H9 (cell line): ENCODE measurements at regions not wholly inside any gene's neighbourhood (a gene's known extent, or its start where the extent isn't known, plus 50 kb on each side); places are given as distances from the start of the nearest gene placed in this dataset.

ENCODE experiments used
- DNase-seq: peaks from one replicate; pipeline ENCODE4 v3.0.0-alpha.2; 2017
- H2AFZ ChIP-seq: one replicate; pipeline ENCODE4 v1.6.1; 2013; ENCODE audit warnings: mild to moderate bottlenecking, low read length, control low read depth, moderate library complexity
- H2AK5ac ChIP-seq: 2 replicates; pipeline ENCODE4 v1.6.1; 2013; ENCODE audit warnings: low read length, control low read depth, mixed read lengths; ENCODE audit not compliant: insufficient read length
- H2BK120ac ChIP-seq: one replicate; pipeline ENCODE4 v1.6.1; 2013; ENCODE audit warnings: low read depth, mild to moderate bottlenecking, low read length, control low read depth, inconsistent platforms; ENCODE audit not compliant: poor library complexity, severe bottlenecking
- H2BK12ac ChIP-seq: 2 replicates; pipeline ENCODE4 v1.6.1; 2013; ENCODE audit warnings: low read length, control low read depth, mixed read lengths, low read depth; ENCODE audit not compliant: insufficient read length
- H2BK15ac ChIP-seq: 2 replicates; pipeline ENCODE4 v1.6.1; 2013; ENCODE audit warnings: low read depth, low read length, control low read depth
- H2BK20ac ChIP-seq: one replicate; pipeline ENCODE4 v1.6.1; 2013; ENCODE audit warnings: low read depth, mild to moderate bottlenecking, low read length, control low read depth, inconsistent platforms; ENCODE audit not compliant: poor library complexity, severe bottlenecking
- H2BK5ac ChIP-seq: 2 replicates; pipeline ENCODE4 v1.6.1; 2013; ENCODE audit warnings: low read length, control low read depth, mixed read lengths; ENCODE audit not compliant: insufficient read length
- H3K14ac ChIP-seq: 2 replicates; pipeline ENCODE4 v1.6.1; 2013; ENCODE audit warnings: low read length, control low read depth; ENCODE audit not compliant: insufficient read depth
- H3K18ac ChIP-seq: 2 replicates; pipeline ENCODE4 v1.6.1; 2013; ENCODE audit warnings: low read depth, mild to moderate bottlenecking, mixed read lengths, low read length, control low read depth; ENCODE audit not compliant: insufficient read length
- H3K23ac ChIP-seq: 2 replicates; pipeline ENCODE4 v1.6.1; 2013; ENCODE audit warnings: low read length, control low read depth, mixed read lengths, low read depth; ENCODE audit not compliant: insufficient read length
- H3K23me2 ChIP-seq: 2 replicates; pipeline ENCODE4 v1.6.1; 2013; ENCODE audit warnings: low read depth, mild to moderate bottlenecking, mixed read lengths, low read length, control low read depth; ENCODE audit not compliant: insufficient read length, poor library complexity, severe bottlenecking
- H3K27ac ChIP-seq: 2 replicates; pipeline ENCODE4 v1.5.1; 2013; ENCODE audit warnings: low read length, control low read depth, mixed read lengths, low read depth; ENCODE audit not compliant: insufficient read length
- H3K27me3 ChIP-seq: 2 replicates; pipeline ENCODE4 v1.6.1; 2013; ENCODE audit warnings: low read length, control low read depth, inconsistent platforms; ENCODE audit not compliant: insufficient read depth
- H3K4ac ChIP-seq: 2 replicates; pipeline ENCODE4 v1.6.1; 2013; ENCODE audit warnings: low read depth, mild to moderate bottlenecking, control low read depth, inconsistent platforms, low read length, moderate library complexity
- H3K4me1 ChIP-seq: 2 replicates; pipeline ENCODE4 v1.6.1; 2013; ENCODE audit warnings: low read length, control low read depth, inconsistent platforms; ENCODE audit not compliant: insufficient read depth
- H3K4me2 ChIP-seq: 2 replicates; pipeline ENCODE4 v1.6.1; 2013; ENCODE audit warnings: low read length, control low read depth, mixed read lengths; ENCODE audit not compliant: insufficient read length, insufficient read depth
- H3K56ac ChIP-seq: 2 replicates; pipeline ENCODE4 v1.6.1; 2013; ENCODE audit warnings: low read depth, mild to moderate bottlenecking, mixed read lengths, low read length, control low read depth; ENCODE audit not compliant: insufficient read length
- H3K79me1 ChIP-seq: 2 replicates; pipeline ENCODE4 v1.6.1; 2013; ENCODE audit warnings: low read depth, mild to moderate bottlenecking, moderate library complexity, low read length, control low read depth, inconsistent platforms; ENCODE audit not compliant: insufficient read depth, poor library complexity, severe bottlenecking
- H3K79me2 ChIP-seq: 2 replicates; pipeline ENCODE4 v1.6.1; 2013; ENCODE audit warnings: low read length, control low read depth, inconsistent platforms; ENCODE audit not compliant: insufficient read depth
- H3K9ac ChIP-seq: 2 replicates; pipeline ENCODE4 v1.6.1; 2013; ENCODE audit warnings: low read length, control low read depth, mixed read lengths; ENCODE audit not compliant: insufficient read length; ENCODE audit errors: extremely low read depth
- H3K9me3 ChIP-seq: one replicate; pipeline ENCODE4 v1.6.1; 2013; ENCODE audit warnings: low read depth, low read length, inconsistent platforms; ENCODE audit not compliant: control insufficient read depth
- H3T11ph ChIP-seq: one replicate; pipeline ENCODE4 v1.6.1; 2013; ENCODE audit warnings: mild to moderate bottlenecking, low read length, control low read depth, inconsistent platforms
- H4K20me1 ChIP-seq: one replicate; pipeline ENCODE4 v1.6.1; 2013; ENCODE audit not compliant: control insufficient read depth, insufficient read length, insufficient read depth
- H4K5ac ChIP-seq: 2 replicates; pipeline ENCODE4 v1.6.1; 2013; ENCODE audit warnings: low read depth, mild to moderate bottlenecking, mixed read lengths, low read length, control low read depth; ENCODE audit not compliant: insufficient read length
- H4K8ac ChIP-seq: replicated peaks from 2 replicates; pipeline ENCODE4 v1.6.1; 2013; ENCODE audit warnings: low read length, control low read depth, mixed read lengths, low read depth; ENCODE audit not compliant: insufficient read length
- H4K91ac ChIP-seq: 2 replicates; pipeline ENCODE4 v1.6.1; 2013; ENCODE audit warnings: low read depth, mild to moderate bottlenecking, moderate library complexity, mixed read lengths, low read length, control low read depth; ENCODE audit not compliant: insufficient read length
- H3K27ac Mint-ChIP-seq, 3 experiments: 2 replicates in 2 of 3; 3 replicates in 1 of 3; pipeline ENCODE4 v1.8.0; 2020 to 2021; ENCODE audit warnings: mixed read lengths in 3 of 3, mild to moderate bottlenecking in 1 of 3, moderate library complexity in 1 of 3
- H3K27me3 Mint-ChIP-seq: 2 replicates; pipeline ENCODE4 v1.8.0; 2021; ENCODE audit warnings: low read depth, mild to moderate bottlenecking, moderate library complexity, mixed read lengths
- H3K36me3 Mint-ChIP-seq, 3 experiments: 2 replicates in 2 of 3; 3 replicates in 1 of 3; pipeline ENCODE4 v1.8.0; 2020 to 2021; ENCODE audit warnings: low read depth in 3 of 3, mixed read lengths in 3 of 3; ENCODE audit not compliant: insufficient read depth in 1 of 3
- H3K4me1 Mint-ChIP-seq, 2 experiments: 2 replicates each; pipeline ENCODE4 v1.8.0; 2020; ENCODE audit warnings: mixed read lengths in 2 of 2
- H3K4me3 Mint-ChIP-seq, 2 experiments: 2 replicates in 1 of 2; 3 replicates in 1 of 2; pipeline ENCODE4 v1.8.0; 2020 to 2021; ENCODE audit warnings: mild to moderate bottlenecking in 2 of 2, mixed read lengths in 2 of 2, moderate library complexity in 1 of 2
- H3K9me3 Mint-ChIP-seq, 2 experiments: 2 replicates in 1 of 2; 3 replicates in 1 of 2; pipeline ENCODE4 v1.8.0; 2020; ENCODE audit warnings: mild to moderate bottlenecking in 2 of 2, mixed read lengths in 2 of 2, moderate library complexity in 1 of 2
- WGBS: extraction: QIAGEN DNeasy Blood & Tissue Kit; methylation state at CpG from one replicate; pipeline ENCODE4 v1.1.7; 2013; ENCODE audit warnings: missing lambda C conversion rate, low lambda C conversion rate, mixed read lengths; ENCODE audit not compliant: insufficient read length; ENCODE audit errors: extremely low coverage; 5-methylcytosine and 5-hydroxymethylcytosine counted together
- TF ChIP-seq, protein P1 (sequence below): fragments of 200-600 bp; sonication (generic); conservative IDR thresholded peaks from 3 replicates; pipeline ENCODE4 v1.8.0; 2021; ENCODE audit warnings: antibody characterized with exemption, mild to moderate bottlenecking

DNA sequence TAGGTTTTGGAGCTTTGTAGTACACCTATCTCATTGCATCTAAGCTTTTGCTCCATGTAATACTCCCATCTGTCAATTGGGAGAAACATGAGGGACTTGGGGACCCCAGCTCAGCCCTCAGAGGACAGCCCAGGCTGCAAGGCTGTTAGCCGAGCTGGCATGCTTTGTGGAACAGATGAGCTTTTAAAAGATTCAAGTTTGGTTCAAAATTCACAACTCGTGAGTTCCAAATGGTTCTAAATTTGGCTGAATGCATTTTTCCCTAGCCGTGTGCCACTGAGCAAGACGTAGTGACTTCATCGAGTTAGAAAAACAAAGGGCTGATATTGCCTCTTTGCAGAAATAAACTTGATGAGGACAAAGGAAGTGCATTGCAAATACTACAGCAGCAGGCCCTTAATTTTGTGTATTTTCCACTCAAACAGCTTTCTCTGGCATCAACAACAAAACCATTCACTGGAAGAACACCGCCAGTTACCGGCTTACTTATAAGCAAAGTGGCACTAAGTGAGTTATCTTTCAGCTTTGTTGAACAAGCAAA is 165.0 kb upstream of the HS3ST1 start:
- no peak overlapping the region for H3T11ph ChIP-seq
- H3K27me3 Mint-ChIP-seq, result no peaks in the 10 kb centered on the region
- H3K79me2 ChIP-seq, result no peaks in the 10 kb centered on the region
- H2BK15ac ChIP-seq, result no peak overlapping the region
- H3K4me3 Mint-ChIP-seq, result no peak overlapping the region
- H4K5ac ChIP-seq, result no peak overlapping the region
- H3K4me1 Mint-ChIP-seq, result peaks cover 6% of the 10 kb centered on the region in 2 experiments
- no peaks in the 10 kb centered on the region for H4K20me1 ChIP-seq
- no peak overlapping the region for H3K23ac ChIP-seq
- H2BK12ac ChIP-seq, result no peak overlapping the region
- H2BK120ac ChIP-seq, result no peak overlapping the region
- H3K23me2 ChIP-seq, result no peaks in the 10 kb centered on the region
- no peak overlapping the region for H3K56ac ChIP-seq
- no CpG with 5 or more reads among the region's 7 CpGs for WGBS
- H2AFZ ChIP-seq, result no peak overlapping the region
- H3K4ac ChIP-seq, result no peak overlapping the region
- no peaks in the 10 kb centered on the region; the same call in 1 of the 2 replicates for H3K4me1 ChIP-seq
- no peak overlapping the region for H3K14ac ChIP-seq
- H3K9me3 Mint-ChIP-seq, result no peaks in the 10 kb centered on the region
- DNase-seq, result no peak
- H3K36me3 Mint-ChIP-seq, result no peaks in the 10 kb centered on the region
- no peaks in the 10 kb centered on the region for H3K79me1 ChIP-seq
- TF ChIP-seq, protein P1, sequence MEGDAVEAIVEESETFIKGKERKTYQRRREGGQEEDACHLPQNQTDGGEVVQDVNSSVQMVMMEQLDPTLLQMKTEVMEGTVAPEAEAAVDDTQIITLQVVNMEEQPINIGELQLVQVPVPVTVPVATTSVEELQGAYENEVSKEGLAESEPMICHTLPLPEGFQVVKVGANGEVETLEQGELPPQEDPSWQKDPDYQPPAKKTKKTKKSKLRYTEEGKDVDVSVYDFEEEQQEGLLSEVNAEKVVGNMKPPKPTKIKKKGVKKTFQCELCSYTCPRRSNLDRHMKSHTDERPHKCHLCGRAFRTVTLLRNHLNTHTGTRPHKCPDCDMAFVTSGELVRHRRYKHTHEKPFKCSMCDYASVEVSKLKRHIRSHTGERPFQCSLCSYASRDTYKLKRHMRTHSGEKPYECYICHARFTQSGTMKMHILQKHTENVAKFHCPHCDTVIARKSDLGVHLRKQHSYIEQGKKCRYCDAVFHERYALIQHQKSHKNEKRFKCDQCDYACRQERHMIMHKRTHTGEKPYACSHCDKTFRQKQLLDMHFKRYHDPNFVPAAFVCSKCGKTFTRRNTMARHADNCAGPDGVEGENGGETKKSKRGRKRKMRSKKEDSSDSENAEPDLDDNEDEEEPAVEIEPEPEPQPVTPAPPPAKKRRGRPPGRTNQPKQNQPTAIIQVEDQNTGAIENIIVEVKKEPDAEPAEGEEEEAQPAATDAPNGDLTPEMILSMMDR, result no peak
- no peak overlapping the region for H2BK5ac ChIP-seq
- no peak overlapping the region for H2AK5ac ChIP-seq
- H3K27ac ChIP-seq, result no peak overlapping the region
- no peak overlapping the region for H2BK20ac ChIP-seq
- no peak overlapping the region for H3K27ac Mint-ChIP-seq
- no peak overlapping the region for H4K8ac ChIP-seq
- H3K27me3 ChIP-seq, result 0 out of 2 replicates have a peak, but pooled peaks cover 2% of the 10 kb centered on the region
- no peak overlapping the region for H3K18ac ChIP-seq
- no peak overlapping the region for H3K4me2 ChIP-seq
- no peak overlapping the region for H4K91ac ChIP-seq
- no peaks in the 10 kb centered on the region for H3K9me3 ChIP-seq
- no peak overlapping the region for H3K9ac ChIP-seq
